GM18520 (cell line): ENCODE measurements at regions not wholly inside any gene's neighbourhood (a gene's known extent, or its start where the extent isn't known, plus 50 kb on each side); places are given as distances from the start of the nearest gene placed in this dataset.

Experiments used
- ATAC-seq: cut with Tn5 transposase; IDR thresholded peaks from one replicate; pipeline ENCODE4 v1.9.1; 2021; ENCODE audit not compliant: unreplicated experiment

DNA sequence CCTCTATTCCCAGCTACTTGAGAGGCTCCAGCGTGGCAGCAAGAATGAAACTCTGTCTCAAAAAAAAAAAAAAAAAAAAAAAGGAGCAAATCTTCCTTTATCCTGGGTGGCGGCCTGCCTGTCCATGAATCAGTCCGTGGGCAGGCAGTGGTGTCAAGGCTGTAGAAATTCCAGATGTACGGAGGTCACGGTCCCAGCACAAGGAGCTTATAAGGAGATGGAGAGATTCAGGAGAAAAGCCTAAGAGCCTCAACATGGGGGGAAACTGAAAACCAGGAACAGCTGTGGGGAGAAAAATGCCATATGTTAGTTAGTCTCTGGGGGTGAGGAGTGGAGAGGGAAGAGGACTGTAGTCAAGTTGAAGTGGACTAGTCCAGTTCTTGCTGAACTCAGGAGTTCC, 130.5 kb upstream of the CRY1 start:
- no peak for ATAC-seq

- ATAC-seq, result no peak
Observed at GRCh38 chr12:107225635-107226034, 132.3 kb upstream of the CRY1 start.

DNA sequence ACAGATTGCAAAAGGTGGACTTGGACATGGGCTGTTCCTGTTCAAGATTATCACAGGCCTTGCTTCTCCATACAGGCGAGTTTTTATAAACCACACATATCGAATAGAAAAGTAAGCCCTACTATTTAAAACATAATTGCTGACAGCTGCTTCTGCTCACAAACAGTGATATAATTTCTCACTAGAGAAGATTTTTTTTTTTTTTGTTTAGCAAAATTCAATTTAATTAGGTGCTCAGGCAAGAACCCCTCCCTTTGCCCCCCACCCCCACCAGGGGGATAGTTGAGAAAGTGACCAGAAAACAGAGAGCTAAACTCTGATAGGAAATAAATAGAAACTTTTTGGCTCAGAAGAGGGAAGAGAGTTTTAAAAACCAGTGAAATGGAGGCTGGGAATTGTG, 132.8 kb upstream of the CRY1 start:
- no peak for ATAC-seq

DNA sequence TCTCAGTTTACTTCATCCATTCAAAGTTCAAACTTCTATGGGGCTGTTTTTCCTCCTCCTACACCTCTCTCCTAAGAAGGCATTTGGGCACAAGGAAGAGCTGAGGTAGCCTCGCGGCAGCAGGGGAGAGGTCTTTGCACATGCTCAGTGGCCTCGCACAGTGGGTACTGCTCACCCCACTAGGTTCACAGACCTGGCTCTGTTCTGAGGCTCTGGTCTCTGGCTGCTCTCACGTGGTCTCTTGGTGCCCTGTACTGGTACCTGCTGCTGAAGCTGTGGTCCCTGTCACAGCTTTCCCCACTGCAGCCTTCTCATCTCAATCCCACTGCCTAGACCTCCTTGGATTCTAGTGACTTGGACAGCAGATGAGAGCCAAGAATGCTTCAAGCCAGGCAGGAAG, 134.7 kb upstream of the CRY1 start:
- ATAC-seq, result no peak

DNA sequence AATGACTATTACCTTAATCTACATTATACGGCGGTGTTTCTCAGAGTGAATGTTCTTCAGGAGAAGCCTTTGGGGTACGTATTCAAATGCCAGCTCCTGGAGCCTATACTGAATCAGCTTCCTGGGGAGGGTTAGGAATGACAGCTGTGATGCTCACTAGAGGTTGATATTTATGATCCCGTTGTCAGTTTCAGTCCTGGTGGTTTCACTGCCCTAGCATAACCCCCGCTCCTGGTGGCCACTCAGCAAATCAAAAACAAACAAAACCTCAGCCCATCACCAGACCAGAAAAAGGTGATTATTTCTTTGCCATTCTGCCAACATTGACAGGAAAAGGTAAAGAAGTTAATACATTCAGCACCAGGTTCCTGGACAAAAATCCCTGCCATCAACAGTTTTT, 136.5 kb upstream of the CRY1 start:
- ATAC-seq, result no peak

GRCh38 chr12:107231303-107231702, 138.0 kb upstream of the CRY1 start:
- ATAC-seq, result no peak

- no peak for ATAC-seq
Observed at GRCh38 chr12:107233551-107233950, 140.2 kb upstream of the CRY1 start.

DNA sequence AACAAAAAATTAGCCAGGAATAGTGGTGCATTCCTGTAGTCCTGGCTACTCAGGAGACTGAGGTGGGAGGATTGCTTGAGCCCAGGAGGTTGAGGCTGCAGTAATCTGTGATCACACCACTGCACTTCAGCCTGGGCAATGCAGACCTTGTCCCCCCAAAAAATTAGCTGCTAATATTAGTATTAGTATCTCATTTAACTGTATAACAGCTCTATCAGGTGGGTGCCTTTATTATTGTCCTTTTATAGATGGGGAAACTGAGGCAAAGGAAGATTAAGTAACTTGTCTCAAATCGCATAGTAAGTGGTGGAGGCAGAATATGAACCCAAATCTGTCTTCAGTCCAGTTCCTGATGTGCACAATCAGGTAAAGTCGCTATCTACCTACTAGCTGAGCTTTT, 142.3 kb upstream of the CRY1 start:
- no peak for ATAC-seq

- no peak for ATAC-seq
Observed at GRCh38 chr12:107236824-107237511, 143.6 kb upstream of the CRY1 start.

- ATAC-seq, result no peak
Observed at GRCh38 chr12:107238296-107238695, 144.9 kb upstream of the CRY1 start.

- no peak for ATAC-seq
Observed at GRCh38 chr12:107241411-107241810, 148.1 kb upstream of the CRY1 start.

GRCh38 chr12:107242189-107242588, 148.8 kb upstream of the CRY1 start:
- no peak for ATAC-seq

- no peak for ATAC-seq
Observed at GRCh38 chr12:107243341-107243740, 150.0 kb upstream of the CRY1 start.

DNA sequence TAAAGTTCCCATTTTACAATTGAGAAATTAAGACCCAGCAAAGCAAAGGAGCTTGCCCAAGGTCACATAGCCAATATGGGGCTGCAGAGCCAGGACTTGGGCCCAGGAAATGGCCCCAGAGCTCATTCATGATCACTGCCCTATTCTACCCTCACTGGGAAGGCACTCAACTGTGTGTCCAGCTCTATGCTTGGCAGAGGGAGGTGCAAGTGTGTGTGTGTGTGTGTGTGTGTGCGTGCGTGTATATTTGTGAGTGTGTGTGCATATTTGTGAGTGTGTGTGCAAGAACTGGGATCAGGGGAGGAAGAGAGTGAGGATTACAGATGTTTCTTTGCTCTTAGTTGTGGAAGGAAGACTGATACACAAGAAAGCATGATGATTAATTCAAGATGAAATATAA, 151.2 kb upstream of the CRY1 start:
- ATAC-seq, result no peak

- ATAC-seq, result no peak
Observed at GRCh38 chr12:107247650-107248049, 154.3 kb upstream of the CRY1 start.

DNA sequence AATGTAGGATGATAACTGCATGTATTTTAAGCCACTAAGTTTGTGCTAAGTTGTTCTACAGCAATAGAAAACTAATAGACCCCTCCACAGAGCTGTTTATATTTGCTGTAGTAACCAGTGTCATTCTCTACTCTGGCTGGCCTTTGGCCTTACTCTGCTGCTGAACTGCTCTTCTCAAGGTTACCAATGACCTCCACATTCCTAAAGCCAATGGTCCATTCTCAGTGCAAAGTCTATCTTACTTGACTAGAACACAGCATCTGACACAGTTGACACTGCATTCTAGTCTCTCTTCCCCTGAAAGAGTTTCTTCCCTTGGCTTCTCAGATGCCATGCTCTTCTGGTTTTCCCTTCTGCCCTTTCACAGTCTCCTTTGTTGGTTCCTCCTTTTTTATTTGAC, 154.8 kb upstream of the CRY1 start:
- ATAC-seq, result no peak

DNA sequence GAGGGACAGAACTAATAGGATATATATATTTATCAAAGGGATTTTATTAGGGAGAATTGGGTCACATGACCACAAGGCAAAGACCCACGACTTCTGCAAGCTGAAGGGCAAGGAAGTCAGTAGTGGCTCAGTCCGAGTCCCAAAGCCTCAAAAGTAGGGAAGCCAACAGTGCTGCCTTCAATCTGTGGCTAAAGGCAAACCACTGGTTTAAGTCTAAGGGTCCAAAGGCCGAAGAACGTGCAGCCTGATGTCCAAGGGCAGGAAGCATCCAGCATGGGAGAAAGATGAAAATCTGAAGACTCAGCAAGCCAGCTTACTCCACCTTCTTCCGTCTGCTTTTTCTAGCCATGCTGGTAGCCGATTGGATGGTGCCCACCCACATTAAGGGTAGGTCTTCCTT, 157.9 kb upstream of the CRY1 start:
- ATAC-seq, result no peak

- ATAC-seq, result no peak
Observed at GRCh38 chr12:107253361-107253760, 160.0 kb upstream of the CRY1 start.

- ATAC-seq, result no peak
Observed at GRCh38 chr12:107254258-107254856, 161.0 kb upstream of the CRY1 start.

- ATAC-seq, result no peak
Observed at GRCh38 chr12:107258780-107259179, 165.4 kb upstream of the CRY1 start.

DNA sequence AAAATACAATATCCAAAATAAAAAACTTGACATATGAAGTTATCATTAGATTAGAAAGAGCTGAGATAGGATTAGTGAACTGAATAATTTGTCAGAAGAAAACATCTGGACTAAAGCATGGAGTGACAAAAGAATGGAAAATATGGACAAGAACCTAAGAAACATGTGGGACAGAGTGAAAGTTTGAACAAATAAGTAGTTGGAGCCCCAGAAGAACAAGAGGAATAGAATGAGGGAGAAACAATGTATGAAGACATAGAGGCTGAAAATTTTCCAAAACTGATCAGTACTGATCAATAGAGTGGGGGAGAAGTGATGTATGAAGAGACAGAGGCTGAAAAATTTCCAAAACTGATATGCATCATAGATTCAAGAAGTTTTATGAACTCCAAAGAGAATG, 170.6 kb upstream of the CRY1 start:
- no peak for ATAC-seq

DNA sequence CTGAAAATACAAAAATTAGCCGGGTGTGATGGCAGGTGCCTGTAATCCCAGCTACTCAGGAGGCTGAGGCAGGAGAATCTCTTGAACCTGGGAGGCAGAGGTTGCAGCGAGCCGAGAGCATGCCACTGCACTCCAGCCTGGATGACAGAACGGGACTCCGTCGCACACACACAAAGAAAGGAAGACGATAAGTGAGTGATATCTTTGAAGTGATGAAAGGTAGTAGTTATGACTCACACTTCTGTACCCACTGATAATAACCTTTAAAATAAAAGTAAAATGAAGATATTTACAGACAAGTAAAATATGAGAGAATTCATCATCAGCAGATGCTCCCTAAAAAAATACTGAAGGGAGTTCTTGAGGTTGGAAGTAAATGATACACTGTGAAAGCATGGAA, 171.3 kb upstream of the CRY1 start:
- ATAC-seq, result no peak

DNA sequence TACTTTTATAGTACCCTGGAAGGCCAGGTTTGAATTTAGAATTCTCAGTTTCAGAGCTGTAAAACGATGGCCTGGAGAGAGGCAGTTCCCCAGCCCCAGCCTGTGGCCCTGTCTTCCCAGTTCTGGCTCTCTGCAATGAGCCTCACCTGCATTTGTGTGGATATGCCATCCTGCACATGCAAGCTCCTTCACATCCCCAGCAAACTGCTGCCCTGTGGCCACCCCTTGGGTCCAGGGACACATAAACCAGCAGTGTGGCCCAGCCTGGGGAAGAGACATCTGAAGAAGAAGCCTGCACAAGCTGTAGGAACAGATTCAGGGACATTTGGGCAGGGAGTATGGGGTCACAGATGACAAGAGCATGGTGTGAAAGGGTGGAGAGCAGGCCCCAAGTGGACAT, 174.3 kb upstream of the CRY1 start:
- ATAC-seq, result no peak
